Thyroid gland (tissue), 4 donors: ENCODE measurements at regions not wholly inside any gene's neighbourhood (a gene's known extent, or its start where the extent isn't known, plus 50 kb on each side); places are given as distances from the start of the nearest gene placed in this dataset.

ENCODE experiments used
- POLR2A ChIP-seq, 2 donors: fragments of 450-650 bp; IDR thresholded peaks; one replicate each; pipeline ENCODE4 v1.6.1; 2017; ENCODE audit warnings: antibody characterized with exemption in 2 of 2, mild to moderate bottlenecking in 2 of 2, moderate library complexity in 1 of 2
- TF ChIP-seq, protein P1 (sequence below), 6 experiments: fragments of 200-600 bp in 3 of 6; fragments of 450-650 bp in 3 of 6; sonication (generic) in 3 of 6; IDR thresholded peaks; one replicate each; pipeline ENCODE4 v1.5.1; 2016 to 2019; ENCODE audit warnings: antibody characterized with exemption in 6 of 6, mild to moderate bottlenecking in 2 of 6, inconsistent platforms in 1 of 6, moderate library complexity in 1 of 6

DNA sequence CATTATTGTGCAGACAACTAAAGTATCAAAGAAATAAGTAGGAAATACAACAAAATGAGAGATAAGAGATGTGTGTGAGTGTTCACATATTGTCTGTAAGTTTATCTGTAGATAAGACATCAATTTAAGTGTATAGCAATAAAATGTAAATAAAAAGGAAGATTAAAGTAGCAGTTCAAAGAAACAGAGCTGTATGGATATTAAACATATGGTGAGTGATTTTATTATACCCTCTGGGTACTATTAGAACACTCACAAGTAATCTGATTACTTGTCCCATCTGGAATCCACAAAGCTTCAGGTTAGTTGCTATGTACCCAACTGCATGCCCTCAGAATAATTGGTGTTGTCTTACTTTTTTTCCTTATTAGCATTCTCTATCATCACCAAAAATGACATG lies 747.9 kb upstream of the ADGRL3 start:
- TF ChIP-seq POLR2A (IDR thresholded peaks at IDR 0.05), result no peak
- TF ChIP-seq, protein P1, sequence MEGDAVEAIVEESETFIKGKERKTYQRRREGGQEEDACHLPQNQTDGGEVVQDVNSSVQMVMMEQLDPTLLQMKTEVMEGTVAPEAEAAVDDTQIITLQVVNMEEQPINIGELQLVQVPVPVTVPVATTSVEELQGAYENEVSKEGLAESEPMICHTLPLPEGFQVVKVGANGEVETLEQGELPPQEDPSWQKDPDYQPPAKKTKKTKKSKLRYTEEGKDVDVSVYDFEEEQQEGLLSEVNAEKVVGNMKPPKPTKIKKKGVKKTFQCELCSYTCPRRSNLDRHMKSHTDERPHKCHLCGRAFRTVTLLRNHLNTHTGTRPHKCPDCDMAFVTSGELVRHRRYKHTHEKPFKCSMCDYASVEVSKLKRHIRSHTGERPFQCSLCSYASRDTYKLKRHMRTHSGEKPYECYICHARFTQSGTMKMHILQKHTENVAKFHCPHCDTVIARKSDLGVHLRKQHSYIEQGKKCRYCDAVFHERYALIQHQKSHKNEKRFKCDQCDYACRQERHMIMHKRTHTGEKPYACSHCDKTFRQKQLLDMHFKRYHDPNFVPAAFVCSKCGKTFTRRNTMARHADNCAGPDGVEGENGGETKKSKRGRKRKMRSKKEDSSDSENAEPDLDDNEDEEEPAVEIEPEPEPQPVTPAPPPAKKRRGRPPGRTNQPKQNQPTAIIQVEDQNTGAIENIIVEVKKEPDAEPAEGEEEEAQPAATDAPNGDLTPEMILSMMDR (IDR thresholded peaks at IDR 0.05), result no peak
